ENCODE measurements at regions not wholly inside any gene's neighbourhood (a gene's known extent, or its start where the extent isn't known, plus 50 kb on each side); places are given as distances from the start of the nearest gene placed in this dataset.

DNA sequence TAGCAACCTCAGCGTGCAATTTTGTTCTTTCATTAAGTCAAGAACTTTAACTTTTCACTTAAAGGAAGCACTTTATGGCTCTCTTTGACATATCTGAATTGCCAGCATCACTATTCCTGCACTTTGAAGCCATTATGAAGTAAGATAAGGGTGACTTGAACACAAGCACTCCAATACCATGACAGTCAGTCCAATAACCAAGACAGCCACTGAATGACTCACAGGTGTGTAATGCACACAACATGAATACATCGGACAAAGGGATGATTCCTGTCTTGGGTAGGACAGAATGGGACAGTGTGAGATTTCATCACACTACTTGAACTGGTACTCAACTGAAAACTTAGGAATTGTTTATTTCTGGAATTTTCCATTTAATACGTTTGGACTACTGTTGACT lies 233.7 kb upstream of the IPO5 start:
- no peaks in the 10 kb centered on the region for H3K4me1 ChIP-seq
- no peaks in the 10 kb centered on the region for H3K9me3 ChIP-seq
- intact Hi-C loops (cut with DNase I), result no loop called here
- TF ChIP-seq POLR2A (IDR thresholded peaks at IDR 0.05), result no peak
- TF ChIP-seq, protein P1, sequence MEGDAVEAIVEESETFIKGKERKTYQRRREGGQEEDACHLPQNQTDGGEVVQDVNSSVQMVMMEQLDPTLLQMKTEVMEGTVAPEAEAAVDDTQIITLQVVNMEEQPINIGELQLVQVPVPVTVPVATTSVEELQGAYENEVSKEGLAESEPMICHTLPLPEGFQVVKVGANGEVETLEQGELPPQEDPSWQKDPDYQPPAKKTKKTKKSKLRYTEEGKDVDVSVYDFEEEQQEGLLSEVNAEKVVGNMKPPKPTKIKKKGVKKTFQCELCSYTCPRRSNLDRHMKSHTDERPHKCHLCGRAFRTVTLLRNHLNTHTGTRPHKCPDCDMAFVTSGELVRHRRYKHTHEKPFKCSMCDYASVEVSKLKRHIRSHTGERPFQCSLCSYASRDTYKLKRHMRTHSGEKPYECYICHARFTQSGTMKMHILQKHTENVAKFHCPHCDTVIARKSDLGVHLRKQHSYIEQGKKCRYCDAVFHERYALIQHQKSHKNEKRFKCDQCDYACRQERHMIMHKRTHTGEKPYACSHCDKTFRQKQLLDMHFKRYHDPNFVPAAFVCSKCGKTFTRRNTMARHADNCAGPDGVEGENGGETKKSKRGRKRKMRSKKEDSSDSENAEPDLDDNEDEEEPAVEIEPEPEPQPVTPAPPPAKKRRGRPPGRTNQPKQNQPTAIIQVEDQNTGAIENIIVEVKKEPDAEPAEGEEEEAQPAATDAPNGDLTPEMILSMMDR (IDR thresholded peaks at IDR 0.05), result no peak
- 87 to 95% (median 94%) methylated on average over 3 of the region's 3 CpGs for WGBS, 4 donors
- H3K27ac ChIP-seq, result no peak overlapping the region
- H3K4me3 ChIP-seq, result no peak overlapping the region
- no peak for ATAC-seq
- H3K27me3 ChIP-seq, result no peaks in the 10 kb centered on the region
- H3K36me3 ChIP-seq, result no peaks in the 10 kb centered on the region
- DNase-seq, result no peak

DNA sequence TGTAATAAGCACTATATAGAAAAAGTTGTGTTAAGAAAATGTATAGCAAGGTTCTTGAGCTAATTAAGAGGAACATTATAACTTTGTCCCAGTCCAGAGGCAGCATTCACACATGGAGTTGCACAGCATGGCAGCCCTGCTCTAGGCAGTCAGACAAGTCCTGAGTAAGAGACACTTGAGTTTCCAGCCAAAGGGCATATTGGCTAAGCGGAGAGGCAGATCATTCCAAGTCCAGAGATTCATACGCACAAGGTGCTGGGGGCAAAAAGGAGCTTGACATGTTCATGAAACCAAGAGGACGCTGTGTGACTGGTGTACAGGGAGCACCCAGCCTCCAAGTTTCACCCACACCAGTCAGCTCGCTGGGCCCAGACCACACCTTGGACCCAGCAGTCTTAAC lies 232.6 kb upstream of the IPO5 start:
- intact Hi-C loops (cut with DNase I), result no loop called here
- H3K27ac ChIP-seq, result no peak overlapping the region
- no peaks in the 10 kb centered on the region for H3K27me3 ChIP-seq
- H3K4me1 ChIP-seq, result no peaks in the 10 kb centered on the region
- H3K9me3 ChIP-seq, result no peaks in the 10 kb centered on the region
- no peaks in the 10 kb centered on the region for H3K36me3 ChIP-seq
- no peak for TF ChIP-seq POLR2A (IDR thresholded peaks at IDR 0.05)
- TF ChIP-seq, protein P1 (IDR thresholded peaks at IDR 0.05), result no peak
- ATAC-seq, result no peak
- DNase-seq, result no peak
- WGBS, 4 donors, result 88 to 95% (median 91%) methylated on average over 4 of the region's 4 CpGs
- no peak overlapping the region for H3K4me3 ChIP-seq

DNA sequence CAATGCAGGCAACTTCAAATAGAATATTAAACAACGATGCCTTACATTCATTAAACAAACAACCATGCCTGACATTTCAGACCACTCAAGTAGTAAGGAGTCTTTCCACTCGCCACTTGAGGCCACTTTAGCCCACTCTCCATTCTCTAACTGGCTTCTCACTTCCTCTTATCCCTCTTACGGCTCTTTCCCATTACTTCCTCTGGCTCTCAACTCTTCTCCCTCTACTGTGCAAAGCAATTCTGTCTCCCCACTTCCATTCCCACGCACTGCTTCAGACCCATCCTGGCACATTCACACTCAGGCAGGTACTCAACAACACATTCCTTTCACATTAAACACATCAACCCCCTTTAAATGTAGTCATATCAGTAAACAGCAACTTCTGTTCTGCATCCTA lies 229.8 kb upstream of the IPO5 start:
- WGBS, 4 donors, result 70 to 80% (median 76%) methylated on average over 4 of the region's 4 CpGs
- intact Hi-C loops (cut with DNase I), result no loop called here
- Histone ChIP-seq H3K27ac (no peak overlapping the region), H3K36me3 (no peaks in the 10 kb centered on the region), H3K27me3 (no peaks in the 10 kb centered on the region), H3K4me3 (no peak overlapping the region), H3K9me3 (no peaks in the 10 kb centered on the region), H3K4me1 (peaks cover 0 to 7% (median 0%) of the 10 kb centered on the region in 12 donors)
- ATAC-seq (no peak), DNase-seq (no peak)
- TF ChIP-seq, protein P1 (IDR thresholded peaks at IDR 0.05), result no peak
- no peak for TF ChIP-seq POLR2A (IDR thresholded peaks at IDR 0.05)

DNA sequence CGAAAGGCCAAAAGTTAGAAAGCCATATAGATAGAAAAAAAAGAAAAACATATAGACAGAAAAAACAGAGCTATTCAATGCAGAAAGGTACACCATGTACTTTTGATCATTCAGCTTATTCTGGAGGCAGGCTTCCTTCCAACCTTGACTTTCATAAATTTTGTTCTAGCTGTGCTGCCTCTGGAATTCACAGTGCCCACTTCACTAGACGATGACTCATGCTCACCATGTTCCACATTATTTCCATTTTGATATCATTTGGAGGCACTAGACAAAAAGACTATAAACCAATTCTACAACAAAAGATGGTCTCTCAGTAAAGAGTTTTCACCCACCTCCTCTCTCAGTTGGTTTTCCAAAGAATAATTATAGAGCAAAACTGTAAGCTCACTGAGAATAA lies 229.0 kb upstream of the IPO5 start:
- H3K4me3 ChIP-seq, result no peak overlapping the region
- DNase-seq (no peak), ATAC-seq (no peak)
- H3K4me1 ChIP-seq, result peaks cover 0 to 7% (median 0%) of the 10 kb centered on the region in 12 donors
- H3K36me3 ChIP-seq, result no peaks in the 10 kb centered on the region
- TF ChIP-seq, protein P1 (IDR thresholded peaks at IDR 0.05), result no peak
- no peak for TF ChIP-seq POLR2A (IDR thresholded peaks at IDR 0.05)
- 91 to 94% (median 93%) methylated on average over 2 of the region's 2 CpGs for WGBS, 4 donors
- intact Hi-C loops (cut with DNase I), result no loop called here
- H3K9me3 ChIP-seq, result no peaks in the 10 kb centered on the region
- no peaks in the 10 kb centered on the region for H3K27me3 ChIP-seq
- no peak overlapping the region for H3K27ac ChIP-seq
